ENCODE measurements at regions not wholly inside any gene's neighbourhood (a gene's known extent, or its start where the extent isn't known, plus 50 kb on each side); places are given as distances from the start of the nearest gene placed in this dataset.

DNA sequence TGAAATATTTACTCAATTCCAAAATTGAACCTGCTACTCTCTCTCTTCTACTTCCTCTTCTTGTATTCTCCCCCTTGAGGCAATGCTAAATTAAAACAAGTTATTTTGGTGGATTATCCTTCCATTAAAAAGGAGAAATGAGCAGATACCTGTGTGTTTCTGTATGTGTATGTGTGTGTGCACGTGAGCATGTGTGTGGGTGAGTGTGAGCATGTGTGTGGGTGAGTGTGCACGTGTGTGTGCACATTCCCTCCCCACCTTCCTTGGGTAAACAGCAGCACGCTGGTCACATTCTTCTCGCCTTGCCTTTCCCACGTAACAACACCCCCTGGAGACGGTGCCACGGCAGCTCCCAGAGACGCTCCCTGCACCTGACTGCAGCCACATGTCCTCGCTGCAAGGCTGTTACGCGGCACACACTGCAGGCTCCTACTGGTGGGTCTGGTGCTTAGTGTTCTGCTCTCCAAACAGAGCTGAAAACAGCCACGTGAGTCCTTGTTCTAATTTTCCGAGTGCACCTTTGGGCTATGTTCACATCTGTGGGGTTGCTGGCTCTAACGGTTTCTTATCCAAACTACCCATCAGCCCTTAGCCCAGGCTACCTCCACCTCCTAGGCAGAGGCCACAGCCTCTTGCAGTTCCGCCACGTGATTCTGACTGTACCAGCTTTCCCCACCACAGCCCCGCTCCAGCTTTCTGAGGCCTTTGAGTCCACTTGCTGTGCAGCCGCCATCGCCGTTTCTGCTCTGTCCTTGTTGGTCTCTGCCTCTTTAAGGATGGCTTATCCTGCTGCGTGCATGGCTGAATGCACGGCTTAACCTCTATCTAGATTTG is 123.4 kb downstream of the CTTN start:
- no peak for DNase-seq (ENCODE audit: low read depth, low spot score)

DNA sequence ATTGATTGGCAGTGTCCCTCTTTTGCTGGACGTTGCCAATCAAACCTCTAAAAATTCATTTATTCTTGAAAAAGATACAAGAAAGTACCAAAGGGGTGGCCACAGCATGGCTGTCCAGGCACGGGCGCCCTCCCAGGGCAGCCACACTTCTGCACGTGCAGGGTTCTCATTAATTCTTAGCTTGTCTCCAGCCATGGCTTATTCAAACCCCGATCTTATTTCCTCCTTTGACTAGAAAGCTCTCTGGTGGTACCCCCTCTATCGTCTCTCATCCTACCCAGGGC is 123.9 kb downstream of the CTTN start:
- no peak for DNase-seq (ENCODE audit: low read depth, low spot score)

GRCh38 chr11:70522593-70523311 is 124.4 kb downstream of the CTTN start:
- no peak for DNase-seq (ENCODE audit: low read depth, low spot score)

- DNase-seq (ENCODE audit: low read depth, low spot score), result no peak
These were observed 125.2 kb downstream of the CTTN start for GRCh38 chr11:70523384-70524095.

GRCh38 chr11:70524096-70524922 is 126.0 kb downstream of the CTTN start:
- no peak for DNase-seq (ENCODE audit: low read depth, low spot score)

- no peak for DNase-seq (ENCODE audit: low read depth, low spot score)
These were observed 126.7 kb downstream of the CTTN start for GRCh38 chr11:70525006-70525405.

DNA sequence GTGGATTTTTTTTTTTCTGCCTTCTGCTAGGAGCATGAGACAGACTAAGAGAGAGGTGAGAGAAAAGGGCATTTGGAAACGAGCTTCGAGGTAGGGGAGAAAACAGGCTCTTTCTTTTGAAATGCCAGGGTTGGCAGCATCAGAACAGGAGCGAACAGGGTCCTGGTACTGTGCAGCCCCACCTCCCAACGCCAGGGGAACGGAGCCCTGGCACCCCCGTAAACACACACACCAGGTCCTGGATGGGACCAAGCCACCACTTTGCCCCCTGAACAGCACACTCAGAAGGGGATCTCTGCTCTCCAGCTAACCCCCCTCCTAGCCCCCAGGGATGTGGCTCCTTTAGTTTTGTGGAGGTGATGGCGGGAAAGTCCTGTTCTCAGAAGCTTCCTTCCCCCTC is 127.1 kb downstream of the CTTN start:
- no peak for DNase-seq (ENCODE audit: low read depth, low spot score)

DNA sequence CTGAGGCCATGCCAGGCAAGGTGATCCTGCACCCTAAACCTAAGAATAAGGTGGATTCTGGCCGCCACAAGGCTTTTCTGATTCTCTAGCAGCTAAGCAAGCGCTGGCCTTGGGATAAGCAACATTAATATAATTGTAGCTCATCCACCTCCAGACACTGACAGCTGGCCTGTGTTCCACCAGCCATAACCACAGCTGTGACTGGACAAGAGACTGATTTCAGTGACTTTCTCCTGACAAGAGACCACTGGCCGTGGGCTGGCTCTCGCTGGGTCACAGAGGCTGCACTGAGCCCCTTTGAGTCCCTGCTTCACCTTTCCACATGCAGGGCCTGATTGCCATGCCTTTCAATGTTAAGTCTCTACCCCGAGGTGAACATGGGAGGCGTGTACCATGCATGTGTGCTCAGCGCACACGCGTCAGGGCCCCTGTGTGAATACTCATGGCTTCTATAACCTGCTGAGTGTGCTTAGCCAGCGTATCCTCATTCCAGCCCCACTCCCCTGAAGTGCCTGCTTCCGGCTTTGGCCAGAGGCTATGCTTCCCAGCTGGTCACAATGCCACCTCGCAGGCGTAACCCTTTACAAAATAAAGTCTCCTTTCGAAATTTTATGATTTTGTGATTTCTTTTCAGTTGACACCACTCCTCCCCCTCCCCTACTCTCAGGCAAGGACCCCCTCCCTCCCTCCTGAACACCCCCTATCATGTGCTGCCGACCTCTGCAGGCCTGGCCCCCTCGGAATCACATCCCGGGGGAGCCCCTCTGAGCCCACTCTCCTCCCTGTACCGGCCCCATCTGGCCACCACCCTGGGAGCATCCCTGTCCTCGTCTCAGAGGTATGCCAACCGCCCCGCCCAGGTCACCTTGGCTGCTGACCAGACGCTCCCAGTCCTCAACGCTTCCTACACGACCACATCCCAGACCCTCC is 128.1 kb downstream of the CTTN start:
- no peak for DNase-seq (ENCODE audit: low read depth, low spot score)

GRCh38 chr11:70527046-70527395 is 128.7 kb downstream of the CTTN start:
- no peak for DNase-seq (ENCODE audit: low read depth, low spot score)

GRCh38 chr11:70527429-70528045 is 129.2 kb downstream of the CTTN start:
- DNase-seq (ENCODE audit: low read depth, low spot score), result no peak

DNA sequence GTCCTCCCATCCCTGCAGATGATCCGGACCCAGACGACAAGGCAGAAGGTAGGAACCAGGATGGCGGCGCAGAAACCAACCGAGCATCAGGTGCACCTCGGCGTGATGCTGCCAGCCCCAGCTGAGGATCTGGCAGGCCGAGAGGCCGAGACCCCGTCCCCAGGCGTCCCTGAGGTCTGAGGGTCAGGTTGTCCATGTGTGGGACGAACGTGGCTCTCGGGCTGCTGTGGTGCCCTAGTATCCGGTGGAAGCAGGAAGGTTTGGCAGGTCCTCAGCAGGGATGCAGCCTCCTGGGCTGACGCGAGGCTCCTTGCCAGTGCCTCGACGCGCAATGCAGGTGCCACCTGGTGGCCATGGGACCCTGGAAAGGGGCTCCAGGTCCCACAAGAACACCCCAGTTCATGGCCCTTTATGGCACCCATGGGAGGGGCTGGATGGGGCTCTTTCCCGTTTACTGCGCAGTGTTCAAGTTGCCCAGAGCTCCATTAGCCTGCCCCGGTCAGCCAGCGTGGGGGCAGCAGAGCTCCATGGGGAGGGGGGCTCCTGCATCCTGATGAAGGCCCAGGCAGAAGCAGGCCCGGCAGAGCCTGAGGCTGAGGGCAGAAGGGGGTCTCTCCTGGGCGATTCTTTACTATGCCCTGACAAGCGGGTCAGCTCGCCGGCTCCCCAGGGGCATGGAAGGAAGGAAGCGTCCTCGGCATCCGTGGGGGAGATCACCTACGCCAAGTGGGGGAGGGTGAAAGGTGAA is 129.9 kb downstream of the CTTN start:
- DNase-seq (ENCODE audit: low read depth, low spot score), result no peak

DNA sequence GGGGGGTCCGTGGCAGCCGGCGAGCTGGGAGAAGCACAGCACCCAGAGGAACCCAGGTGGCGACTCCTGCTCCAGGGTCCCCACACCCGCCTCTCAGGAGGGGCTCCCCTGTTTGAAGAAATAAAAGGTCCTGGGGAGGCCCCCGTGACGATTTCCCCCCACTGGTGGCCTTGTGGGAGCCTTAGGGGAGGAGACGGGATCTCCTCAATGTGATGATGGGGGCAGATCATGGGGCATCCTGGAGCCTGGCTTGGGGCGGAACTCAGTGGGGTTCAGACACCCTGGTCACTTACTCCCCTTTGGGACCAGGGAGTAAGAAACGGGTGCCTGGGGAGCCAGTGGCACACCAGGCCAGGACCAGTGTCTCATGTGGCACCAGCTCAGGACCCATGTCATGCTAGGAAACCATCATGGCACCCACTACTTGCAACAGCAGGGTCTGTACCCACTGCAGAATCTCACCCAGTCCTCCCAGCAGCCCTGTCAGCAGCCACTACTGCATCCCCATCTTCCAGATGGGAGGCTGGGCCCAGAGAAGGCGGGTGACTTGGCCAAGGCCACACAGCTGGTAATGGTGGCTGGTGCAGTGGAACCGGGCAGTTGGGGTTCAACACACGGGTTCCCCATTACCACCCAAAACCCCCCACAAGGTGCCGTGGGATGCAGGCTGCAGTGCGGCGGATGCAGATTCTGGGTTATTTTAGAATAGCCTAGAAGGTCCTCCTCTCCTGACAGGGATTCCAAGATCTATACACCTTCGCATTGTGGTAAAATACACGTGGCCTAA is 130.7 kb downstream of the CTTN start:
- DNase-seq (ENCODE audit: low read depth, low spot score), result no peak

GRCh38 chr11:70530010-70530409 is 131.7 kb downstream of the CTTN start:
- DNase-seq (ENCODE audit: low read depth, low spot score), result no peak

GRCh38 chr11:70530629-70531185 is 132.4 kb downstream of the CTTN start:
- DNase-seq (ENCODE audit: low read depth, low spot score), result no peak

DNA sequence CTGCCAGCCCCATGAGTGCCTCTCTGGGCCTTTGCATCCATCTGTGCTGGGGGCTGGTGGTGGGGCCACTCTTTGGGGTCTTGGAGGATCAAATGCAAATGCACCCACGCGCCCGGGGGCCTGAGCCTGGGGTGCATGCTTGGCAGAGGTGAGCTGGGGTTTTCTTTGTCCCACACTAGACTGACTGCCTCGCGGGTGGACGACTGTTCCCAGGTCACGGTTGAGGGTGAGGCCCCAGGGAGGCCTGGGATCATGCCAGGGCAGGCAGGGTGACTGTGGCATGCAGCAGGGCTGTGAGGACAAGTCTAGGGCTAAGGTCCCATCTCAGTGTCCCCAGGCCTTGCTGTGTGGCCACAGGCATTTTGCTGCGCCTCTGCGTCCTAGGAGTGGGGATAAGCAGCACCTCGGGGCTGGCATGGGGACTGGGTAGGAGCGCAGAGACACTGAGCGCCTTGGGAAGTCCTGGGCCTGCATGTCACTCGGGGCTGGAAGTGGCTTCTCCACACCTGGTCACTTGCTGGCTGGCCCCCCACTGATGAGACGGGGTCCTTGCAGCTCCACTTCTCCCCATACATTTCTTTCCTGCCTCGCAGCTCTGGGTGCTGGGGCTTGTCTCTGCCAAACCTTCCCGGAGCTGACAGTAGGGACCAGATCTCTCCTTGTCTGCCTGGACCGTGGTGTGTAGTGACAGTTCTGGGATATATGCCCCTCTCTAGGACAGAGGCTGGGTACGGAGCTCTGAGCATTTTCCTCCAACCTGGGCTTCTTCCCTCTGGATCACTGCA is 133.1 kb downstream of the CTTN start:
- DNase-seq (ENCODE audit: low read depth, low spot score), result no peak

GRCh38 chr11:70532066-70532440 is 133.7 kb downstream of the CTTN start:
- DNase-seq (ENCODE audit: low read depth, low spot score), result no peak

- DNase-seq (ENCODE audit: low read depth, low spot score), result no peak
These were observed 134.4 kb downstream of the CTTN start for GRCh38 chr11:70532731-70533130.
